ENCODE measurements at regions not wholly inside any gene's neighbourhood (a gene's known extent, or its start where the extent isn't known, plus 50 kb on each side); places are given as distances from the start of the nearest gene placed in this dataset.

- TF ChIP-seq CTCF (IDR thresholded peaks at IDR 0.05) (no peak), FOXJ3 (CRISPR knock-in tag; IDR thresholded peaks at IDR 0.05) (no peak), FOXM1 (IDR thresholded peaks at IDR 0.05; ENCODE audit: low read depth) (no peak), POLR2AphosphoS5 (IDR thresholded peaks at IDR 0.05; ENCODE audit: low read depth, low read length) (no peak)
Observed at GRCh38 chr15:69679623-69680228, 227.1 kb downstream of the RPLP1 start.

All from SK-N-SH (cell line).